Uterus (tissue), 2 donors: ENCODE measurements at regions not wholly inside any gene's neighbourhood (a gene's known extent, or its start where the extent isn't known, plus 50 kb on each side); places are given as distances from the start of the nearest gene placed in this dataset.

Source experiments
- POLR2A ChIP-seq, 2 donors: fragments of 450-650 bp; IDR thresholded peaks; one replicate each; pipeline ENCODE4 v1.6.1; 2016; ENCODE audit warnings: antibody characterized with exemption in 2 of 2, mild to moderate bottlenecking in 1 of 2, moderate library complexity in 1 of 2
- TF ChIP-seq, protein P1 (sequence below), 4 experiments: fragments of 200-600 bp in 2 of 4; fragments of 450-650 bp in 2 of 4; sonication (generic) in 2 of 4; IDR thresholded peaks; one replicate each; pipeline ENCODE4 v1.5.1; 2016 to 2019; ENCODE audit warnings: antibody characterized with exemption in 4 of 4, mild to moderate bottlenecking in 2 of 4, moderate library complexity in 1 of 4

GRCh38 chr3:5055357-5056110 lies 66.6 kb upstream of the ARL8B start:
- TF ChIP-seq, protein P1, sequence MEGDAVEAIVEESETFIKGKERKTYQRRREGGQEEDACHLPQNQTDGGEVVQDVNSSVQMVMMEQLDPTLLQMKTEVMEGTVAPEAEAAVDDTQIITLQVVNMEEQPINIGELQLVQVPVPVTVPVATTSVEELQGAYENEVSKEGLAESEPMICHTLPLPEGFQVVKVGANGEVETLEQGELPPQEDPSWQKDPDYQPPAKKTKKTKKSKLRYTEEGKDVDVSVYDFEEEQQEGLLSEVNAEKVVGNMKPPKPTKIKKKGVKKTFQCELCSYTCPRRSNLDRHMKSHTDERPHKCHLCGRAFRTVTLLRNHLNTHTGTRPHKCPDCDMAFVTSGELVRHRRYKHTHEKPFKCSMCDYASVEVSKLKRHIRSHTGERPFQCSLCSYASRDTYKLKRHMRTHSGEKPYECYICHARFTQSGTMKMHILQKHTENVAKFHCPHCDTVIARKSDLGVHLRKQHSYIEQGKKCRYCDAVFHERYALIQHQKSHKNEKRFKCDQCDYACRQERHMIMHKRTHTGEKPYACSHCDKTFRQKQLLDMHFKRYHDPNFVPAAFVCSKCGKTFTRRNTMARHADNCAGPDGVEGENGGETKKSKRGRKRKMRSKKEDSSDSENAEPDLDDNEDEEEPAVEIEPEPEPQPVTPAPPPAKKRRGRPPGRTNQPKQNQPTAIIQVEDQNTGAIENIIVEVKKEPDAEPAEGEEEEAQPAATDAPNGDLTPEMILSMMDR (IDR thresholded peaks at IDR 0.05) = no peak
- TF ChIP-seq POLR2A (IDR thresholded peaks at IDR 0.05) = no peak
